Activated CD4-positive, alpha-beta T cell treated with anti-CD3 and anti-CD28 coated beads, Interleukin-2, Interleukin-6, amounts not matched to agents 100 ng/mL and 50 ng/mL, durations not matched to agents 16 hours and 8 hours (primary cell): ENCODE measurements at regions not wholly inside any gene's neighbourhood (a gene's known extent, or its start where the extent isn't known, plus 50 kb on each side); places are given as distances from the start of the nearest gene placed in this dataset.
A peak's percentile ranks its signal among the peaks of the same experiment; 100 is the strongest.
"Not testable (repeated sequence)": the region's sequence is repeated elsewhere in the genome, so short reads cannot be mapped to it uniquely, and the experiment has no call there.

Experiments used
- DNase-seq: peaks from one replicate; pipeline ENCODE4 v3.0.0-alpha.2; 2020

DNA sequence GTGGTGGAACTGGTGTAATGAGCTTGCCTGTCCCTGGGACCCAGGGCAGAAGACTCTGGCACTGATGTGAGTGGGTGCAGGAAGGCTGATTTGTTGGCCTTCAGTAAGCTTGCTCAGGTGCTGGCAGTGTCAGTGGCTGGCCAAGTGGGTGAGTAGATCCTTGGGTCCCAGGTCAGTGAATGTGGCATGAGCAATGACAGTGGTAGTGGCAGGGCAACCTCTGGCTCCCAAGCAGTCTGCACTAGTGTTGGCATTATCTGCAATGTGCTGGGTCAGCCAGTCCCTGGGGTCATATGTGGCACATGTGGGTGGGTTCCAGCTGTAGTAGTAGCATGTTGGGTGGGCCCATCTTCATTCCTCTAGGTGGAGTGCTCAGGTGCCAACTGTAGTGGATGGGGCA, 640.9 kb upstream of the GRM3 start:
- DNase-seq = no peak

DNA sequence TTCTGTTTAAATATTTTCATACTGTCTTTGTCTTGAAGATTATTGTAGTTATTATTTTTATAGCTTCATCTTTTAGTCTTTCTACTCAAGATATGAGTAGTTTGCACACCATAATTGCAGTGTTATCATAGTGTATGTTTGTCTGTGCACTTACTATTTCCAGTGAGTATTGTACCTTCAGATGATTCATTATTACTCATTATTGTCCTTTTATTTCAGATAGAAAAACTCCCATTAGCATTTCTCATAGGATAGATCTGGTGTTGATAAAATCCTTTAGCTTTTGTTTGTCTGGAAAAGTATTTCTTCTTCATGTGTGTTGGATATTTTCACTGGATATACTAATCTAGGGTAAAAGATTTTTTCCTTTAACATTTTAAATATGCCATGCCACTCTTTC, 646.2 kb upstream of the GRM3 start:
- DNase-seq = no peak

DNA sequence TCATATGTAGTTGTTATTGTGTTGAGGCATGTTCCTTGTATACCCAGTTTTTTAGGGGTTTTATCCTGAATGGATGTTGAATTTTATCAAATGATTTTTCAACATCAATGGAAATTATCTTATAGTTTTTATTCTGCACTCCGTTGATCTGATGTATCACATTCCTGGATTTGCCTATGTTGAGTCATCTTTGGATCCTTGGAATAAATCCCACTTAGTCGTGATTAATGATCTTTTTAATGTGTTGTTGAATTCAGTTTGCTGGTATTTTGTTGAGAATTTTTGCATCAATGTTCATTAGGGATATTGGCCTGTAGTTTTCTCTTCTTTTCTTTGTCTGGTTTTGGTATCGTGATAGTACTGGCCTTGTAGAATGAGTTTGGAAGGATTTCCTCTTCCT, 648.6 kb upstream of the GRM3 start:
- DNase-seq = no peak

DNA sequence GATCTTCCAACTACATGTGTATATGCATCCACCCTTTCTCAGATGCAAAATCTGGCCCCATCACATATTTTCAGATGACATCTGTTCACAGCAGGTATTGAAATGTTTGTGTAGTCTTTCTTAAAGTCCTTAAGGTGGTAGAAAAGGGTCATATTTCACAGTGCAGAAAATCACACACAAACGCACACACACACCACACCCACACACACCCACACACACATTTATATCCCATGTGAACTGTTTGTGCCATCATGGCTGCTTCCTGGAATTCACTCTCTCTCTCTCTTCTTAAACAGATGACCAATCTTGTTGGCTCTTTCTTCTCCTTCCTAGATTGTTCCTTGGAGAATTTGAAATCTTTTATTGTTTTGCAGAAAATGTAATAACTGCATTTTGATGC, 663.0 kb upstream of the GRM3 start:
- no peak for DNase-seq

GRCh38 chr7:85974176-85974575, 669.5 kb upstream of the GRM3 start:
- no peak for DNase-seq

DNA sequence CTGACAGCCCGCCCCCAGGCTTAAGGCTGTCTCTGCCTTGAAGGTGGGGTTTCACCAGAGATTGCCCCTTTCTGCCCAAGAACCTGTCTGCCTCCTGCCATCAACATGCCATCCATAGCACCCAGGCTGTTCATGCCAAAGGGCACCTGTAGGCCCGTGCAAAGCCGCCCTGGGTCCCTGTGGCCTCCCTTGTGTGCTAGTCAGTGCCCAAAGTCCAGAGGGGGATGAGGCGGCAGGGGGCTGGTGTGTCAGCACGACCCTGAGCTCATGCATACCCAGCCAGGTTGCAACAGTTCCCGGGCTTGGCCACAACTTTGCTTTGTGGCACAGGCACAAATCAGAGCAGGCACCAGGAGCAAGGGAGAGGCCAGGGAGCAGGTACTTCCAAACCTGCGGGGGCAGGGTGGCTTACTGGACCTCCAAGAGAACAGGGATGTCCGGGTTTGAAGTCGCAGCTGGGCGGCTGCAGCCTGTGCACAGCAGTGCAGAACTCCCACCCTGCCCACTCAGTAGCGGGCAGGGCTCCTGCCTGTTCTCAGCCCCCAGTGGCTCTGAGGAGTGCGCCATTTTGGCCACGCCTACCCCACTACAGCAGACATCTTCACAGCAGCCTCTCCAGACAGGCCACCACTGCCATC, 671.1 kb upstream of the GRM3 start:
- no peak for DNase-seq

DNA sequence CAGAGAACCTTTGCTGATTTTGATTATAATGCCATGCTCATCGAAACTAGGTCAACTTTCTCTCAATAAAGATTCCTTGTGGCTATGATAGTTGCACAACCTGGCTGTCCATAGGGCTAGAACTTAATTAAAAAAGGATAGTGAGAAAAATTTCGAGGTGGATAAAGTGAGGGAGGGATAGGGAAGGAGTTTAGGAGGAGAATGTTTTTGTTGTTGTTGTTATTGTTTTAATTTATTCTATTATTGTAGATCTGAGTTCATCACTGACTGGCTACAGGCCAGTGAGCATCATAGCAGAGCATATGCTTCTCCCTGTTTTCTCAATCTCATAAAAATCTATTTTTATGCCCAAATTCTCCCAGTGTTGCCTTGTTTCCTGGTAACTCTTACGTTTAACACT, 688.7 kb upstream of the GRM3 start:
- DNase-seq = no peak

DNA sequence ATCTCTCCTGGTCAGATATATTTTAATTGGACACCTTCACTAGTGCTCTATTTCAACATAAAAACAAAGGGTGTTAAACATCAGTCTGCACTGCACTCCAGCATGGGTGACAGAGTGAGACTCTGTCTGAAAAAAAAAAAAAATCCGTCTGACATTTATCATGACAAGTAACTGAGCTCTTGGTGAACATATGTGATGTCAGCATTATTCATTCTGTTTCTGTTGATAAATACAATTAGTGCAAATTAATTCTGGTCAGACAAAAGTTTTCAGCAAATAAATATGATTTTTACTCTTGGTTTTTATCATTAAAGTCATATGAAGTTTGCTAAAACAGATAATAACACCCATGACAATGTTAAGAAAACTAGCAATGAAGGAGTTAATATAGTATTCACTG, 692.8 kb upstream of the GRM3 start:
- DNase-seq = no peak

- DNase-seq = no peak
Measured at GRCh38 chr7:85950418-85950817, 693.3 kb upstream of the GRM3 start.

DNA sequence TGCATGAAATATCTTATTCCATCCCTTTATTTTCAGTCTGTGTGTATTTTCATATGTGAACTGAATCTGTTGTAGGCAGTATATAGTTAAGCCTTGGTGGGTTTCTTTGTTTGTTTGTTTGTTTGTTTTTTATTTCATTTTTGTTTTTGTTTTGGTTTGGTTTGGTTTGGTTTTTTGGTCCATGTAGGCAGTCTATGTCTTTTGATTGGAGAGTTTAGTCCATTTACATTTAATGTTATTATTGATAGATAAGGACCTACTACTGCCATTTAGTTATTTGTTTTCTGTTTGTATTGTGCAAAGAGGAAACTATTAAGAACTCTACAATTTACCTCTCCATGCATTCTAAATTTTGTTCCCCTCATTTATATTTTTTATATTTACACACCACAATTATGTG, 695.9 kb upstream of the GRM3 start:
- DNase-seq = no peak

GRCh38 chr7:85940798-85941197, 702.9 kb upstream of the GRM3 start:
- no peak for DNase-seq

DNA sequence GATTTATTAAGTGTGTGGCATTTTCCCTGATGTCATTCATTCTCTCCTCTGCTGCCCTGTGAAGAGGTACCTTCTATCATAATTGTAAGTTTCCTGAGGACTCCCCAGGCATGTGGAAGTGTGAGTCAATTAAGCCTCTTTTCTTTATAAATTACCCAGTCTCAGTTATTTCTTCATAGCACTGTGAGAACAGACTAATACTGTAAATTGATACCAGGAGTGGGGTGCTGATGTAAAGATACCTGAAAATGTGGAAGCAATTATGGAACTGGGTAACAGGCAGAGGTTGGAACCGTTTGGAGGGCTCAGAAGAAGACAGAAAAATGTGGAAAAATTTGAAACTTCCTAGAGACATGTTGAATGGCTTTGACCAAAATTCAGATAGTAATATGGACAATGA, 711.8 kb upstream of the GRM3 start:
- no peak for DNase-seq

DNA sequence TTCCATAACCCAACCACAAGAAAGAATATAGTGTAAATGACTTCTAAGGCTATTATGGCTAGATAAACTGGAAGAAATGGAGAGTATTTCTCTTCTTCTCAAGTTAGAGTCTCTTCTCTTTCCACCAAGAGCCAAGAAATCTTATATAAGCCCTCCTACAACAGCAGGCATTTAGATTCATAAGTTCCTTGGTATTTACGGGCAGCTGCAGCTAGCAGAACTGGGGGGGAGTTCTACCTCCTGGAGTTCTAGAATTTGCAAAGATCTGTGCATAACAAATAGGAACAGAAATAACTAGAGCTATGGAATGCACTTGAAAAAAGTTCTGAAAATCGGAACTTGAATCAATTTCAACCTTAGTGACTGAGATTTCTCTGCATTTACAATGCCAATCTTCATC, 715.2 kb upstream of the GRM3 start:
- no peak for DNase-seq

- no peak for DNase-seq
Measured at GRCh38 chr7:85927226-85927625, 716.5 kb upstream of the GRM3 start.

GRCh38 chr7:85924062-85924461, 719.6 kb upstream of the GRM3 start:
- DNase-seq = no peak

DNA sequence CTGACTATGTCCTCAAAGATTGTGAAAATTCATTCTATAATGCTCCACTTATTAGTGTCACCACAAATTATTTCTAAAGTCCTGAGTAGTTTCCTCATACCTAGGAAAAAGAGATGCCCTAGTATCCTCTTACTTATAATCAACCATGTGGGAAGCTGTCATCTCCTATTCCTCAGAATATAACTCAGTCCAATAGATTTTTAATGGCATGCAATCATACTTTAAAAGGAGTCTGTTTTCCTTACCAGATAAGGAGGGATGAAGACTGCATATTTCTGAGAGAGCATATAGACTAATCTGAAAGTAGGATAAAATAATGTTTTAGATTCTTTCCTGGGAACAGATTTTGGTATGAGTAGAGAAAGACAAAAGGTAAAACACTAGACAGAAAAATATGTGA, 727.7 kb upstream of the GRM3 start:
- DNase-seq = no peak

DNA sequence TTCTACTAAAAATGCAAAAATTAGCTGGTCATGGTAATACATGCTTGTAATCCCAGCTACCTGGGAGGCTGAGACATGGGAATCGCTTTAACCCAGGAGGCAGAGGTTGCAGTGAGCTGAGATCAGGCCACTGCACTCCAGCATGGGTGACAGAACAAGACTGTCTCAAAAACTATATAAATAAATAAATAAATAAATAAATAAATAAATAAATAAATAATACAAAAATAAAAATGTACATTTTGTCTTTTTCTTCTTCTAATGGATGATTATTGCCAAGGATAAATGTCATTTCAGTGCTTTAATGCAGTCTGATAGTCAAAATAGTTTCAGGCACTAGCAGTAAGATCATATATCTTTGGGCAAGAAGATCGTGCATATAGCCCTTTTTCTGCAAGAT, 727.6 kb upstream of the SEMA3D start:
- DNase-seq = no peak

DNA sequence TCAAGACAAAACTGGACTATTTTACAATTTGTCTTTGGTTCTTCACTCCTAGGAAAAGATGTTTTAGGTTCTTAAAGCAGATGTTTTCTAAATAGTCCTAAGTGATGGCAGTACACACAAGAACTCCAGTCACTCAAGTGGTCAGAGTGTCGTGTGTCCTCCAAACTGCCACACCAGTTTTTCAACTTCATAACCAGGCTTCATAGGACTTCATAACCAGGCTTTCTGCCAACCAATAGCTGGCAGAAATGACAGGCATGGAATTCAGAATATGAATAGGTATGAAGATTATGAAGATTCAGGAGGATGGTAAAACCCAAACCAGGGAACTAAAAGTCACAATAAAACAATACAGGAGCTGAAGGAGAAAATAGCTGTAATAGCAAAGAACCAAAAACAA, 721.2 kb upstream of the SEMA3D start:
- DNase-seq = no peak

DNA sequence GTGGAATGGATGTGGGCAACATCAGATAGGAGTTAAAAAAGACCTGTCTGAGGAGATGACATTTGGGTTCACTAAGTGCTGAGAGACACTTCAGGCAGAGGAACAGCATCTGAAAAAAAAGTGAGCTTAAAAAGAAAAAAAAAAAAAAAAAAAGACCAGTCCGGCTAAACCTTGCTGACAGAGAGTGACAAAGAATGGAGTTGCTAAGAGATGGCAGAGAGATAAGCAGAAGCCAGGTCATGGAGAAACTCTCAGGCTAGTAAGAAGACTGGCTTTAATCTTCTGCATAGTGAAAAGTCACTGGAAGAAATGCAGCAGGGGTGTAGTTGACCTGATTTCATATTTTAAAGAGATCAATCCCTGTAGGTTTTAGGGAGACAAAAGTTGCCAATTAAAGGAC, 711.1 kb upstream of the SEMA3D start:
- DNase-seq = no peak

DNA sequence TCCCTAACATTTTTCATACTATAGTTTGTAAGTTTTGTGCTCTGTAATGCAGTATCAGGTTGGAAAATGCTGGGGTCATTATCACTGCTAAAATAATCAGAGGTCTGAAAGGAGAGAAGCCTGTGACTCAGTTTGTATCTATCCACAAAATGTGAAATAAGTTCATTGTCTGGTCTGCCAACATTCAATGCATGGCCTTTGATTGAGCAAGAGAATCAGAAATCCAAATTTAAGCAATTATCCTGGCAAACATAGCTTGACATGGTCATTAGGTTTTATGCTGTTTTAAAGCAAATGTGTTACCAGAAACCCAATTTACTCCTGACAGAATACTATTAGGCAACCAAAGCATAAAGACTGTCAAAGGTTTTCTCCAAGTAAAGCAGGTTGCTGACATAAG, 709.7 kb upstream of the SEMA3D start:
- DNase-seq = no peak

GRCh38 chr7:85895835-85896234, 709.0 kb upstream of the SEMA3D start:
- no peak for DNase-seq

DNA sequence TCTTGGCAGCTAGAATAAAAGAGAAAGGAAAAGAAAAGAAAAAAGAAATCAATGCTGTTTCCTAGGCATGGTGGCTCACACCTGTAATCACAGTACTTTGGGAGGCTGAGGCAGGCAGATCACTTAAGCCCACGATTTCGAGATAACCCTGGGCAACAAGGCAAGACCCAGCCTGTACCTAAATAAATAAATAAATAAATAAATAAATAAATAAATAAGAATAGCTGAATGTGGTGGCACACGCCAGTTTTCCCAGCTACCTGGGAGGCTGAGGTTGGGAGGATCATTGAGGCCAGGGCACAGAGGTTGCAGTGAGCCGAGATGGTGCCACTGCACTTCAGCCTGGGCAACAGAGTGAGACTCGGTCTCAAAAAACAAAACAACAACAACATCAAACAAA, 705.0 kb upstream of the SEMA3D start:
- DNase-seq = not testable (repeated sequence)

DNA sequence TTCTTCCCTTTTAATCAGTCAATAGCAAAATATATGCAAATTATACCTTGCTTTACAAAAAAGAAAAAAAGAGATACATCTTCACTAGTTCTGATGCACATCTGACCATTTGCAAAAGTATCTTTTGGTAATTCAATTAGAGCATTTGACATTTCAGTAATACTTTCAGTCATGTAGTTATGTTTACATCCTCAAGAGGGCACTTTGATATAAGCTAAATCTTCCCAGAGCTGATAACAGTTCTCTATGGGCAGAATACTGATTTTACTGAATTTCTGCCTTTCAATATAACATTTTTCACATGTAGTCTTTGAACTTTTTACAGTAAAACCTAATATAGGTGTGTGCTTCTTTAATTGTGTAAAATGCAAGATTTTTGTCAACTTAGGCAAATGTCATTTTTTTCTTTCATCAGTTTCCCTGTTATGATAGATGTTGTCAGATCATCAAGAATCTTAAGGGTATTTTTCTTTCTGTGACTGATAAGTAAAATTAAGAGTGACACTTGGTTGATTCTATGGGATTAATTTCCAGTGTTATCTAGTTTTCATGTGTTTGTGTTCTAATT, 703.5 kb upstream of the SEMA3D start:
- DNase-seq = peak; percentile 2

DNA sequence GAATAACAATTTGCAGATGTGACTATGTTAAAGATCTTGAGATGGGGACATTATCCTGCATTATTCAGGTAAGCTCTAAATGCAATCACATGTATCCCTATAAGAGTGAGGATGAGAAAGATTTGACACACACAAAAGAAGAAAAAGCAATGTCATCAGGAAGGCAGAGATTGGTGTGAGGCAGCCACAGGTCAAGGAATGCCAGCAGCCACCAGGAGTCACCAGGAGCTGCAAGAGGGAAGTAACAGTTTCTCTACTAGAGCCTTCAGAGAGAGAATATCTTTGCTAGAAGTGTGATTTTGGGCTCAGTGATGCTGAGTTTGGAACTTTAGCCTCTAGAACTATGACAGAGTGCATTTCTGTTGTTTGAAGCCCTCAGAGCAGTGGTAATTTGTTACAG, 700.3 kb upstream of the SEMA3D start:
- DNase-seq = no peak

DNA sequence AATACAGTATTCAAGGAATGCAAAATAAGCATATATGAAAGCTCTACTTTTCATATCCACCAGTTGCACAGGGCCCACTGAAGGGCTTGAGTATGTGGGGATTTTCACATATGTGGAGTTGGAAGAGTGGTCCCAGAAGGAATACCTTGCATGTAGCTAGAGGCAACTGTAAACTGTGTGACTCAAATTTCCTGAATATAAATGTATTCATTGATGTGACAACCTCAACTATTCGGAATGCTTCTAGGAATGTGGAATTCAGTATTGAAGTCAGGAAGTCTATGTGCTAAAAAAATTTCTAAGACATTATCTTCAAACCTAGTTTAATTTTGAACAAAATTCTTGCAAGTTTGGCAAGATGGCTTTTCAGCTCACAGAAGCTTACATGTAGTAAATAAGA, 695.5 kb upstream of the SEMA3D start:
- no peak for DNase-seq

DNA sequence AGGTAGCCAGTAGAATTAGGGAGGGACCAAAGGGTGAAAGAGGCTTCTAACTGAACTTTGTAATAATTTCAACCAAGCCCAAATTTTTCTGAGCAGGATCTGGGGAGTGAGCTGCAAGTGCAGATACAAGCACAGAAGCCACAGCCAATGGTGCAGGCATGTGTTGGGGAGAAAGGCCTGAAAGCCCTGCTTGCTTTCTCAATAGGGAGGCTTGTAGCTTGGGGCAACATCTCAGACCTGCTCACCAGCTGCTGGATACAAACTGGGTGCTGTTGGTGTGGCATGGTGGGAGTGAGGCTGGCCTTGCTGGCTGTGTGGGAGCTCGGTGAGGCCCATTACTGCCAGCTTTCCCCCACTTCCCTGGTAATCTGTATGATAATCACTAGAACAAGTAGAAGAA, 688.5 kb upstream of the SEMA3D start:
- no peak for DNase-seq
